Trophoblast cell (in vitro differentiated cells and primary cell): ENCODE measurements at regions not wholly inside any gene's neighbourhood (a gene's known extent, or its start where the extent isn't known, plus 50 kb on each side); places are given as distances from the start of the nearest gene placed in this dataset.

ENCODE experiments used
- DNase-seq, 2 donors: peaks; one replicate each; pipeline ENCODE4 v3.0.0-alpha.2; 2016
- H2AFZ ChIP-seq: 2 replicates; pipeline ENCODE4 v1.6.1; 2013; ENCODE audit warnings: low read length, moderate library complexity, mild to moderate bottlenecking; ENCODE audit not compliant: insufficient read depth, poor library complexity
- H2AK5ac ChIP-seq: 2 replicates; pipeline ENCODE4 v1.6.1; 2013; ENCODE audit warnings: mild to moderate bottlenecking, low read length
- H2BK120ac ChIP-seq: 2 replicates; pipeline ENCODE4 v1.6.1; 2013; ENCODE audit warnings: low read length, mild to moderate bottlenecking, moderate library complexity; ENCODE audit not compliant: insufficient read depth, poor library complexity
- H2BK12ac ChIP-seq: 2 replicates; pipeline ENCODE4 v1.6.1; 2013; ENCODE audit warnings: mild to moderate bottlenecking, low read length, moderate library complexity
- H2BK5ac ChIP-seq: 2 replicates; pipeline ENCODE4 v1.6.1; 2013; ENCODE audit warnings: low read length, low read depth, moderate library complexity, mild to moderate bottlenecking; ENCODE audit not compliant: poor library complexity
- H3K14ac ChIP-seq: 2 replicates; pipeline ENCODE4 v1.6.1; 2013; ENCODE audit warnings: mild to moderate bottlenecking, low read length
- H3K18ac ChIP-seq: 2 replicates; pipeline ENCODE4 v1.6.1; 2013; ENCODE audit warnings: mild to moderate bottlenecking, low read length
- H3K23ac ChIP-seq: 2 replicates; pipeline ENCODE4 v1.6.1; 2013; ENCODE audit warnings: low read length
- H3K27ac ChIP-seq: 2 replicates; pipeline ENCODE4 v1.5.1; 2013; ENCODE audit warnings: low read depth, mild to moderate bottlenecking, inconsistent platforms, low read length, moderate library complexity
- H3K27me3 ChIP-seq: 2 replicates; pipeline ENCODE4 v1.6.1; 2013; ENCODE audit warnings: inconsistent platforms, mild to moderate bottlenecking, low read length, moderate library complexity; ENCODE audit not compliant: insufficient read depth
- H3K36me3 ChIP-seq, 2 experiments: 1 replicate in 1 of 2; 2 replicates in 1 of 2; pipeline ENCODE4 v1.6.1; 2013; ENCODE audit warnings: low read length in 2 of 2, mild to moderate bottlenecking in 2 of 2, moderate library complexity in 1 of 2; ENCODE audit not compliant: insufficient read depth in 2 of 2, control insufficient read depth in 1 of 2
- H3K4ac ChIP-seq: 2 replicates; pipeline ENCODE4 v1.6.1; 2013; ENCODE audit warnings: low read depth, mild to moderate bottlenecking, low read length, moderate library complexity
- H3K4me1 ChIP-seq, 2 experiments: 1 replicate in 1 of 2; 2 replicates in 1 of 2; pipeline ENCODE4 v1.6.1; 2013; ENCODE audit warnings: low read length in 2 of 2, mild to moderate bottlenecking in 2 of 2, moderate library complexity in 1 of 2; ENCODE audit not compliant: insufficient read depth in 2 of 2, control insufficient read depth in 1 of 2
- H3K4me2 ChIP-seq: 2 replicates; pipeline ENCODE4 v1.6.1; 2013; ENCODE audit warnings: inconsistent platforms, mild to moderate bottlenecking, low read length, moderate library complexity
- H3K4me3 ChIP-seq: 2 replicates; pipeline ENCODE4 v1.5.1; 2013; ENCODE audit warnings: mild to moderate bottlenecking, low read depth, low read length, inconsistent platforms
- H3K79me1 ChIP-seq: one replicate; pipeline ENCODE4 v1.6.1; 2013; ENCODE audit warnings: low read length
- H3K79me2 ChIP-seq: 2 replicates; pipeline ENCODE4 v1.6.1; 2013; ENCODE audit warnings: low read length, mild to moderate bottlenecking; ENCODE audit not compliant: control insufficient read depth, insufficient read depth, poor library complexity
- H3K9ac ChIP-seq: 2 replicates; pipeline ENCODE4 v1.6.1; 2013; ENCODE audit warnings: mild to moderate bottlenecking, low read length
- H3K9me3 ChIP-seq: 2 replicates; pipeline ENCODE4 v1.6.1; 2013; ENCODE audit warnings: low read depth, mild to moderate bottlenecking, control low read depth, inconsistent platforms, low read length; ENCODE audit not compliant: insufficient read depth
- H4K12ac ChIP-seq: 2 replicates; pipeline ENCODE4 v1.6.1; 2013; ENCODE audit warnings: low read depth, mild to moderate bottlenecking, low read length, moderate library complexity
- H4K8ac ChIP-seq: 2 replicates; pipeline ENCODE4 v1.6.1; 2013; ENCODE audit warnings: low read depth, mild to moderate bottlenecking, low read length, moderate library complexity
- H4K91ac ChIP-seq: one replicate; pipeline ENCODE4 v1.6.1; 2013; ENCODE audit warnings: low read depth, mild to moderate bottlenecking, low read length, moderate library complexity
- WGBS: extraction: QIAGEN DNeasy Blood & Tissue Kit; methylation state at CpG from one replicate; pipeline ENCODE4 v1.1.7; 2013; ENCODE audit warnings: missing lambda C conversion rate; ENCODE audit not compliant: insufficient read length, insufficient coverage; ENCODE audit errors: extremely low coverage; 5-methylcytosine and 5-hydroxymethylcytosine counted together

DNA sequence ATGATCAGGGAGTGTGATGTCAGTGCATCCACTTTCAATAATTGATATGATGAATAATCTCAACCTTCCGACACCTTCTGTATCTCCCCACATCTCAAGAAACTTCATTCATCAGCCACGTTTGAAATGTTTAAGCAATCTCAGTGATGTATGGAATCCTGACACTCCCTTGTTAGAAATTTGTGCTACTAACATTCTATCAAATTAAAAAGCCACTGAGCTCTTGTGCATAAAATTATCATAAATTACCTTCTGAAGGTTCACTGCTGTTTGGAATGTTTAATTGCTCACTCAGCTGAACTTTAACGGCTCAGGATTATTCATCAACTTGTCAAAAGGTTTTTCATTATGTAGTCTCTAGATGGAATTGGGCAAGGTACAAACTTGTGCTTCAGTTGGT lies 108.4 kb upstream of the DPH6 start:
- Histone ChIP-seq H3K36me3 (no peaks in the 10 kb centered on the region), H2BK120ac (no peak overlapping the region), H3K4me2 (no peak overlapping the region), H3K79me1 (no peaks in the 10 kb centered on the region), H4K91ac (no peak overlapping the region), H3K14ac (no peak overlapping the region), H3K27ac (no peak overlapping the region), H4K8ac (no peak overlapping the region), H3K18ac (no peak overlapping the region), H3K27me3 (no peaks in the 10 kb centered on the region), H3K9ac (no peak overlapping the region), H2BK12ac (no peak overlapping the region), H3K9me3 (no peaks in the 10 kb centered on the region), H3K4ac (no peak overlapping the region), H3K23ac (no peak overlapping the region), H2BK5ac (no peak overlapping the region), H3K4me3 (no peak overlapping the region), H4K12ac (no peak overlapping the region), H2AFZ (no peak overlapping the region), H3K79me2 (no peaks in the 10 kb centered on the region), H2AK5ac (no peak overlapping the region), H3K4me1 (no peaks in the 10 kb centered on the region)
- DNase-seq: peak in 1 of 2 donors; percentile 69
- WGBS: no CpG with 5 or more reads among the region's 3 CpGs

DNA sequence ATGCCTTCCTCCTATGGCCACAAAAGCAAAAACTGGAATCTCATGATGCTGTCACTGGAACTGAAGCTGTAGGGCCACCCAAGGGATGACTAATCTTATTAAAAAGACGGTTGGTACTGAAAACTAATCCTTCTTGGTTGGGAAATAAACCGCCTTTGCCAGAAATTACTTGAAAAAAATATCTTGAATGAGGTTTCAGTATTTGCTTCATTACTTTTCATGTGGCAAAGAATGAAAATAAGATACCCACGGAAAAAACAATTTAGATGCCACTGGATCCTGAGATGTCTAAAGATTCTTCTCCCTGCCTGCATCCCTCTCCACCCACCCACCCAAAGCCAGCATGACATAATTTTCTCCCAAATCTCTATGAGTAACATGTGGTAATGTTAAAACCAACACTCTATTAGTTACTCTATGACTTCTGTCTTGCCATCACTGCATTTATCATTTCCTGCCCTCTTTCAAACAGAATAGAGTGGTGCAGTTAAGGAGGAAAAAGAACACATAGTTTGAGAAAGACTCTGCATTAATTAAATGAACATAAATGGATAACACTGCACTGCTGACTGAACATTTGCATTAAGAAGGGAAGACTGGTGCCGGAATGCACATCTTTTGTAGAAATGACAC lies 111.8 kb upstream of the DPH6 start:
- DNase-seq: peak; percentile 31 to 57
- Histone ChIP-seq H4K8ac (no peak overlapping the region), H2AK5ac (no peak overlapping the region), H2BK12ac (no peak overlapping the region), H3K18ac (no peak overlapping the region), H3K36me3 (no peaks in the 10 kb centered on the region), H3K4me3 (no peak overlapping the region), H3K23ac (no peak overlapping the region), H4K12ac (no peak overlapping the region), H3K79me1 (no peaks in the 10 kb centered on the region), H3K4ac (no peak overlapping the region), H3K9ac (no peak overlapping the region), H2BK5ac (no peak overlapping the region), H3K9me3 (no peaks in the 10 kb centered on the region), H3K27me3 (no peaks in the 10 kb centered on the region), H4K91ac (no peak overlapping the region), H3K4me1 (no peaks in the 10 kb centered on the region), H2AFZ (no peak overlapping the region), H3K27ac (no peak overlapping the region), H3K14ac (no peak overlapping the region), H3K4me2 (no peak overlapping the region), H3K79me2 (no peaks in the 10 kb centered on the region), H2BK120ac (no peak overlapping the region)
- whole genome bisulfite sequencing: no CpG with 5 or more reads among the region's 4 CpGs

DNA sequence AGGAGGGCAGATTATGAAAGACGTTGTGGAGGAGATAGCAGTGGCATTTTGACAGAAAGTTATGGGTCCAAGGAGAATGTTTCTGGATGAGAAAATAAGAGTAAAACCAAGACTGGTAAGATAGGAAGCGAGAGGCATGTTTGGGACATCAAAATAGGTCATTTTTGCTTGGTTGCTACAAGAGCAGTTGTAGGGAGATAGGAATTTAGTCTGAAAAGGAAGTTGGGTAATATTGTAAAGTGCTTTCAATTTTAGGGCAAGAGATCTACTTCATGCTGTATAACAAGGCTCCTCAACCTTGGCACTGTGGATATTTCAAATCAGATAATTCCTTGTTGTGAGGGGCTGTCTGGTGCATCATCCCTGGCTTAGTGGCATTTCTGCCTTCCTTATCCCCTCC lies 118.0 kb upstream of the DPH6 start:
- peaks cover 2% of the 10 kb centered on the region for H3K79me1 ChIP-seq
- no peak overlapping the region for H3K4me2 ChIP-seq
- no peaks in the 10 kb centered on the region for H3K9me3 ChIP-seq
- WGBS: no CpG with 5 or more reads among the region's 2 CpGs
- no peak for DNase-seq
- no peaks in the 10 kb centered on the region for H3K4me1 ChIP-seq
- H3K36me3 ChIP-seq: no peaks in the 10 kb centered on the region
- no peak overlapping the region for H3K14ac ChIP-seq
- no peak overlapping the region for H4K91ac ChIP-seq
- no peak overlapping the region for H3K4ac ChIP-seq
- no peak overlapping the region for H4K8ac ChIP-seq
- H3K18ac ChIP-seq: no peak overlapping the region
- no peak overlapping the region for H3K4me3 ChIP-seq
- H3K27me3 ChIP-seq: no peaks in the 10 kb centered on the region
- no peak overlapping the region for H3K27ac ChIP-seq
- H2BK12ac ChIP-seq: no peak overlapping the region
- H2BK120ac ChIP-seq: no peak overlapping the region
- no peak overlapping the region for H3K23ac ChIP-seq
- no peak overlapping the region for H2BK5ac ChIP-seq
- H2AFZ ChIP-seq: no peak overlapping the region
- no peak overlapping the region for H4K12ac ChIP-seq
- no peak overlapping the region for H2AK5ac ChIP-seq
- H3K79me2 ChIP-seq: no peaks in the 10 kb centered on the region
- H3K9ac ChIP-seq: no peak overlapping the region

DNA sequence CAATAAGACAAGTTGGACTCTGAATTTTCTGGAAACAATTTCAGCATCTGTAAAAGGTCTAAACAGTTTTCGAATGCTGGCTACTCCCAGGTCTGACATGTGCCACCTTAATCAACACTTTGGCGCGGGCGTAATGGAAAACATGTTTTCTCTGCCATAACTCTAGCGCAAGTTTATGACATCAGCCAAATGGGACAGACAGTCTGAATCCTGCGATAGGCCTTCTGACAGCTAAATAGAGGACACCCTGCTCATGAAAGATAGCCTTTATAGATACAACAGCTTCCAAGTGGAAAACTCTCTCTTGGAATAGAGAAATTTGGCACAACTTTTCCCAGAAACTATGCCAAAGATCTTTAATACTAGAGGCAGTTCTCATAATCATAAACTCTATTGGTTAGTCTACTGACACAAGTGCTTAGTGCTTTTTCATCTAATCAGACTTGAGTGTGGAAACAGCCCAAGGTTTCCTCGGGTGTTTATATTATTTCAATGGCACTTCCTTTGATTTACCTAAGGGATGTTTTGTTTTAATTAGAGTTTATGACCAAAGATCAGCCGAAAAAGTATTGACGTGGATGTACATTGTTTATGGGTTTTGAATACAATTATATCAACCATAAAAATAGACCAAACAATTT lies 120.1 kb upstream of the DPH6 start:
- Histone ChIP-seq H3K4me1 (peaks cover 4 to 7% of the 10 kb centered on the region in 2 experiments), H3K4ac (no peak overlapping the region), H3K79me1 (peaks cover 5% of the 10 kb centered on the region), H3K79me2 (no peaks in the 10 kb centered on the region), H3K9me3 (no peaks in the 10 kb centered on the region), H3K23ac (no peak overlapping the region), H2AFZ (no peak overlapping the region), H3K9ac (no peak overlapping the region), H3K14ac (no peak overlapping the region), H3K27me3 (no peaks in the 10 kb centered on the region), H2BK120ac (no peak overlapping the region), H3K27ac (no peak overlapping the region), H4K91ac (no peak overlapping the region), H4K8ac (no peak overlapping the region), H2BK12ac (no peak overlapping the region), H3K4me3 (no peak overlapping the region), H3K18ac (no peak overlapping the region), H3K4me2 (no peak overlapping the region), H2AK5ac (no peak overlapping the region), H2BK5ac (no peak overlapping the region), H3K36me3 (no peaks in the 10 kb centered on the region), H4K12ac (no peak overlapping the region)
- WGBS: no CpG with 5 or more reads among the region's 9 CpGs
- no peak for DNase-seq
